ENCODE measurements at regions not wholly inside any gene's neighbourhood (a gene's known extent, or its start where the extent isn't known, plus 50 kb on each side); places are given as distances from the start of the nearest gene placed in this dataset.

DNA sequence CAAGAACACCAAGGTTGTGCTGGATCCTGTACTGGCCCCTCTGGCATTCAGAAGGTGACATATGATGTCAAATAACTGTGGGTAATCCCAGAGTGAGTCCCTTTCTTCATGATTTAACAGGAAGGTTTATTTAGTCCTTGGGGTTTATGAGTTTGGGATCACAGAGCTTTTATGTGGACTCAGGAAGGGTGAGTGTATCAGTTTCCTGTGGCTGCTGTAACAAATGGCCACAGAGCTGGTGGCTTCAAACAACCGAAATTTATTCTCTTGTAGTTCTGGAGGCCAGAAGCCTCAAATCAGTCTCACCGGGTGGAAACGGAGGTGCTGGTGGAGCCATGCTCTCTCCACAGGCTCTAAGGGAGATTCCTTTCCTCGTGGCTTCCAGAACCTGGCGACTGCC is 157.7 kb downstream of the MELK start:
- TF ChIP-seq POLR2AphosphoS5 (IDR thresholded peaks at IDR 0.05; ENCODE audit: insufficient read depth, low read depth, low read length) (no peak), GATA2 (IDR thresholded peaks at IDR 0.05; ENCODE audit: insufficient read depth, insufficient read length, low read depth, low read length) (no peak), FOS (IDR thresholded peaks at IDR 0.05; ENCODE audit: borderline replicate concordance, insufficient read depth, low read length) (no peak), JUN (IDR thresholded peaks at IDR 0.05; ENCODE audit: borderline replicate concordance, insufficient read depth, insufficient read length, low read depth) (no peak), MAX (IDR thresholded peaks at IDR 0.05; ENCODE audit: insufficient read depth, insufficient read length) (no peak), EZH2 (IDR thresholded peaks at IDR 0.05; ENCODE audit: borderline replicate concordance, low read depth, low read length, severe bottlenecking) (no peak), MYC (IDR thresholded peaks at IDR 0.05; ENCODE audit: low read depth, low read length) (no peak), POLR2A (IDR thresholded peaks at IDR 0.05; ENCODE audit: low read depth, low read length) (no peak)
- TF ChIP-seq, protein P1, sequence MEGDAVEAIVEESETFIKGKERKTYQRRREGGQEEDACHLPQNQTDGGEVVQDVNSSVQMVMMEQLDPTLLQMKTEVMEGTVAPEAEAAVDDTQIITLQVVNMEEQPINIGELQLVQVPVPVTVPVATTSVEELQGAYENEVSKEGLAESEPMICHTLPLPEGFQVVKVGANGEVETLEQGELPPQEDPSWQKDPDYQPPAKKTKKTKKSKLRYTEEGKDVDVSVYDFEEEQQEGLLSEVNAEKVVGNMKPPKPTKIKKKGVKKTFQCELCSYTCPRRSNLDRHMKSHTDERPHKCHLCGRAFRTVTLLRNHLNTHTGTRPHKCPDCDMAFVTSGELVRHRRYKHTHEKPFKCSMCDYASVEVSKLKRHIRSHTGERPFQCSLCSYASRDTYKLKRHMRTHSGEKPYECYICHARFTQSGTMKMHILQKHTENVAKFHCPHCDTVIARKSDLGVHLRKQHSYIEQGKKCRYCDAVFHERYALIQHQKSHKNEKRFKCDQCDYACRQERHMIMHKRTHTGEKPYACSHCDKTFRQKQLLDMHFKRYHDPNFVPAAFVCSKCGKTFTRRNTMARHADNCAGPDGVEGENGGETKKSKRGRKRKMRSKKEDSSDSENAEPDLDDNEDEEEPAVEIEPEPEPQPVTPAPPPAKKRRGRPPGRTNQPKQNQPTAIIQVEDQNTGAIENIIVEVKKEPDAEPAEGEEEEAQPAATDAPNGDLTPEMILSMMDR (IDR thresholded peaks at IDR 0.05; ENCODE audit: extremely low read depth in 1 of 2, insufficient read depth in 1 of 2, low read depth in 1 of 2, low read length in 2 of 2) = no peak
- intact Hi-C loops (cut with micrococcal nuclease) = no loop called here
- FAIRE-seq (no peak), DNase-seq (ENCODE audit: low read depth, low spot score) (no peak)
- H3K79me2 ChIP-seq (ENCODE audit: control insufficient read depth, insufficient read depth, low read length) = no peaks in the 10 kb centered on the region
- no peaks in the 10 kb centered on the region for H3K9me1 ChIP-seq (replicated peaks; ENCODE audit: control insufficient read depth, extremely low read depth, insufficient read depth, low read length)
- H3K4me3 ChIP-seq (replicated peaks in 1 of 3; ENCODE audit: insufficient read depth in 1 of 3, low read depth in 1 of 3, low read length in 3 of 3) = no peak overlapping the region
- dilution Hi-C loops (cut with MboI; ENCODE audit: extremely low pct_ligation_motif_present, low sequenced_read_pairs) = no loop called here
- POLR2A ChIA-PET = no interaction called here
- no peak overlapping the region for H3K27ac ChIP-seq (ENCODE audit: insufficient read depth, low read depth, low read length)
- no peak overlapping the region for H3K9ac ChIP-seq (replicated peaks; ENCODE audit: extremely low read depth, insufficient read depth, low read length)
- no peaks in the 10 kb centered on the region for H3K27me3 ChIP-seq (ENCODE audit: control insufficient read depth in 2 of 2, insufficient read depth in 2 of 2, low read length in 2 of 2)
- H3K9me3 ChIP-seq (replicated peaks; ENCODE audit: control insufficient read depth, insufficient read depth, low read length) = no peaks in the 10 kb centered on the region
- BruUV-seq (replicated peaks) = no TSS peak
- H2AFZ ChIP-seq (ENCODE audit: low read depth, low read length) = no peak overlapping the region
- CTCF ChIA-PET = interaction anchor here (1.9 to 6.1 kb wide), 4 partner anchors 93 to 164 kb away, joined by 4 to 281 read pairs (median 82); no protein-coding TSS in a partner anchor
- H4K20me1 ChIP-seq (replicated peaks; ENCODE audit: control insufficient read depth, extremely low read depth, insufficient read depth, low read length) = no peaks in the 10 kb centered on the region
- H3K36me3 ChIP-seq (ENCODE audit: control insufficient read depth in 2 of 2, extremely low read depth in 1 of 2, insufficient read depth in 2 of 2, low read length in 2 of 2) = no peaks in the 10 kb centered on the region
- no peaks in the 10 kb centered on the region for H3K4me1 ChIP-seq (ENCODE audit: control insufficient read depth, extremely low read depth, insufficient read depth, low read length)
- H3K4me2 ChIP-seq (ENCODE audit: insufficient read depth, low read length) = no peak overlapping the region

Measured in endothelial cell of umbilical vein (primary cell).